Upper lobe of left lung (tissue), 6 donors: ENCODE measurements at regions not wholly inside any gene's neighbourhood (a gene's known extent, or its start where the extent isn't known, plus 50 kb on each side); places are given as distances from the start of the nearest gene placed in this dataset.

ENCODE experiments used
- ATAC-seq, 2 donors: fragments of 200-7000 bp; cut with Tn5 transposase; one replicate each; pipeline ENCODE4 v1.9.1; 2022; ENCODE audit warnings: mild to moderate bottlenecking in 2 of 2, moderate library complexity in 2 of 2; ENCODE audit not compliant: low FRiP score in 2 of 2
- DNase-seq, 2 donors: peaks; one replicate each; pipeline ENCODE4 v3.0.0-alpha.2; 2019 to 2020
- H3K27ac ChIP-seq, 4 donors: fragments of 200-600 bp; sonication (generic); one replicate each; pipeline ENCODE4 v1.5.1; 2016 to 2019
- H3K27me3 ChIP-seq, 4 donors: fragments of 200-600 bp; sonication (generic); one replicate each; pipeline ENCODE4 v1.5.1; 2017 to 2019
- H3K36me3 ChIP-seq, 4 donors: fragments of 200-600 bp; sonication (generic); one replicate each; pipeline ENCODE4 v1.5.1; 2016 to 2019
- H3K4me1 ChIP-seq, 4 donors: fragments of 200-600 bp; sonication (generic); one replicate each; pipeline ENCODE4 v1.5.1; 2018 to 2019
- H3K4me3 ChIP-seq, 4 donors: fragments of 200-600 bp; sonication (generic); one replicate each; pipeline ENCODE4 v1.5.1; 2017 to 2019; ENCODE audit warnings: mild to moderate bottlenecking in 2 of 4, moderate library complexity in 1 of 4
- H3K9me3 ChIP-seq, 4 donors: fragments of 200-600 bp; sonication (generic); one replicate each; pipeline ENCODE4 v1.5.1; 2018 to 2019
- EP300 ChIP-seq, 4 donors: sonication (generic); formaldehyde crosslinking; IDR thresholded peaks; one replicate each; pipeline ENCODE4 v1.5.1; 2017; ENCODE audit warnings: antibody characterized with exemption in 4 of 4, control low read depth in 2 of 4
- POLR2A ChIP-seq, 4 donors: fragments of 450-650 bp; IDR thresholded peaks; one replicate each; pipeline ENCODE4 v1.5.1; 2016 to 2017; ENCODE audit warnings: antibody characterized with exemption in 4 of 4, mild to moderate bottlenecking in 2 of 4
- POLR2AphosphoS5 ChIP-seq, 2 donors: sonication (generic); formaldehyde crosslinking; IDR thresholded peaks; one replicate each; pipeline ENCODE4 v1.5.1; 2017; ENCODE audit warnings: antibody characterized with exemption in 2 of 2
- WGBS, 2 donors: methylation state at CpG; one replicate each; pipeline ENCODE4 v1.1.5; 2017 to 2018; 5-methylcytosine and 5-hydroxymethylcytosine counted together
- TF ChIP-seq, protein P1 (sequence below), 6 experiments: fragments of 450-650 bp in 4 of 6; fragments of 200-600 bp in 2 of 6; sonication (generic) in 2 of 6; IDR thresholded peaks; one replicate each; pipeline ENCODE4 v1.5.1; 2016 to 2019; ENCODE audit warnings: antibody characterized with exemption in 6 of 6
- donor health status: DM: no; HTN: no; CAD: no; lungs with moderate emphysema.
- donor health status: DM: no; HTN: yes; CAD: no; lungs with severe emphysema.

DNA sequence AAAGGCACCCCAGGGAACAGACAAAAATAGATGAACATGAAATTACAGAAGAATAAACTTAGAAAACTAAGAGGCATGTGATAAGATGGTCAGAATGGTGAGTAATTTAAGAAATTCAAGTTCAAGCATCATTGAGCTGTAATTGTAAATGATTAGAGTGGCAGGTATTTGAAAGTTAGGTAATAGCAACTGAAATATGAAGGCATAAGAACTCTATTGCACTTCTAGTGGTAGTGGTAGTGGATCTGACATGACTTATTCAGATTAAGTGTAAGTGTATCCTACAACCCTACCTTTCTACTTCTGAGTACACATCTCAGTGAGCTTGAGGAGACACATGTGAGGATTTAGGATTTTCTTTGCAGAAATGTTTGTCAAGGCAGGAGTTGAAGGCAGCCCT is 192.9 kb upstream of the RIOK2 start:
- Histone ChIP-seq H3K36me3 (no peaks in the 10 kb centered on the region), H3K9me3 (no peaks in the 10 kb centered on the region), H3K27me3 (no peaks in the 10 kb centered on the region), H3K4me3 (no peak overlapping the region), H3K27ac (no peak overlapping the region), H3K4me1 (no peaks in the 10 kb centered on the region)
- ATAC-seq (no peak), DNase-seq (no peak)
- TF ChIP-seq POLR2A (IDR thresholded peaks at IDR 0.05) (no peak), POLR2AphosphoS5 (IDR thresholded peaks at IDR 0.05) (no peak), EP300 (IDR thresholded peaks at IDR 0.05) (no peak)
- TF ChIP-seq, protein P1, sequence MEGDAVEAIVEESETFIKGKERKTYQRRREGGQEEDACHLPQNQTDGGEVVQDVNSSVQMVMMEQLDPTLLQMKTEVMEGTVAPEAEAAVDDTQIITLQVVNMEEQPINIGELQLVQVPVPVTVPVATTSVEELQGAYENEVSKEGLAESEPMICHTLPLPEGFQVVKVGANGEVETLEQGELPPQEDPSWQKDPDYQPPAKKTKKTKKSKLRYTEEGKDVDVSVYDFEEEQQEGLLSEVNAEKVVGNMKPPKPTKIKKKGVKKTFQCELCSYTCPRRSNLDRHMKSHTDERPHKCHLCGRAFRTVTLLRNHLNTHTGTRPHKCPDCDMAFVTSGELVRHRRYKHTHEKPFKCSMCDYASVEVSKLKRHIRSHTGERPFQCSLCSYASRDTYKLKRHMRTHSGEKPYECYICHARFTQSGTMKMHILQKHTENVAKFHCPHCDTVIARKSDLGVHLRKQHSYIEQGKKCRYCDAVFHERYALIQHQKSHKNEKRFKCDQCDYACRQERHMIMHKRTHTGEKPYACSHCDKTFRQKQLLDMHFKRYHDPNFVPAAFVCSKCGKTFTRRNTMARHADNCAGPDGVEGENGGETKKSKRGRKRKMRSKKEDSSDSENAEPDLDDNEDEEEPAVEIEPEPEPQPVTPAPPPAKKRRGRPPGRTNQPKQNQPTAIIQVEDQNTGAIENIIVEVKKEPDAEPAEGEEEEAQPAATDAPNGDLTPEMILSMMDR (IDR thresholded peaks at IDR 0.05) = no peak

DNA sequence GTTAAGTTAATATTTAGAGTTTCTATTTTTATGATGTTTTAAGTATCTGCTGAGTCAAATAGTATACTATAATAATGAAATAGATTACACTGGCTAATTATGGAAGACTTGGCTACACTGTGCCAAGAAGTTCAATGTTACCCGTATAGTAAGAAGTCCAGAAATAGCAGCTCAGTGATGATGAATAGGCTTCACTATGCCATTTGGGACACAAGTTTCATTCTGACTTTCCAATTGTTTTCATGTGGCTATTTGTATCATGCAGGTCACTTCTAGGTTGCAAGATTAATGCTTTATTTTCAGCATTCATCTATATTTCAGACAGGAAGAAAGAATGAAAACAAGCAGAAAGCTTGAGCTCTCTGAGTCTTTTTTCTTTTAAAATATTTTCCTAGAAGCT is 194.5 kb upstream of the RIOK2 start:
- DNase-seq = no peak
- no peak overlapping the region for H3K27ac ChIP-seq
- no peaks in the 10 kb centered on the region for H3K27me3 ChIP-seq
- TF ChIP-seq POLR2AphosphoS5 (IDR thresholded peaks at IDR 0.05) (no peak), POLR2A (IDR thresholded peaks at IDR 0.05) (no peak), EP300 (IDR thresholded peaks at IDR 0.05) (no peak)
- TF ChIP-seq, protein P1 (IDR thresholded peaks at IDR 0.05) = no peak
- H3K4me3 ChIP-seq = no peak overlapping the region
- ATAC-seq = no peak
- 77 to 83% methylated on average over 1 of the region's 1 CpG for WGBS, 2 donors
- no peaks in the 10 kb centered on the region for H3K4me1 ChIP-seq
- H3K9me3 ChIP-seq = no peaks in the 10 kb centered on the region
- H3K36me3 ChIP-seq = no peaks in the 10 kb centered on the region

DNA sequence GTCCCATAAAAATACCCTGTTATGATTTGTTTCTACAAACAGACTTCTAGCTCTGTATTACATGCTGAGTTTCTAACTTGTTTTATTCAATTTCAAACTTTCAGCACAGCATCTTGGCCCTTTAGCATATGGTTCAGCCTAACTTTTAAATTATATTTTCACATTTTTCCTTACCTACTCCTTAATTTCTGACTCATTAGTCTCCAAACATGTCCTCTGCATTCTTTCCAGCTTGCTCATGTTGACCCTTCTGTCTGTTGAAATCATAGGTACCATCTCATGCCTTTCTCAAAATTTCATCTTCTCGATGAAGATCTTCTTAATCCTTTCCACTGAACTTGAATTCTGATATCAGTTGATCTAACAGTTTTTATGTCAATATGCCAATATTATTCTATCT is 200.9 kb upstream of the RIOK2 start:
- TF ChIP-seq POLR2A (IDR thresholded peaks at IDR 0.05) = no peak
- no peak for TF ChIP-seq POLR2AphosphoS5 (IDR thresholded peaks at IDR 0.05)
- TF ChIP-seq, protein P1 (IDR thresholded peaks at IDR 0.05) = no peak
- no peak for TF ChIP-seq EP300 (IDR thresholded peaks at IDR 0.05)
- Histone ChIP-seq H3K4me1 (no peaks in the 10 kb centered on the region), H3K4me3 (no peak overlapping the region), H3K27me3 (no peaks in the 10 kb centered on the region), H3K36me3 (no peaks in the 10 kb centered on the region), H3K9me3 (no peaks in the 10 kb centered on the region), H3K27ac (no peak overlapping the region)
- WGBS, 2 donors = 89 to 95% methylated on average over 1 of the region's 1 CpG
- DNase-seq = no peak
- no peak for ATAC-seq

DNA sequence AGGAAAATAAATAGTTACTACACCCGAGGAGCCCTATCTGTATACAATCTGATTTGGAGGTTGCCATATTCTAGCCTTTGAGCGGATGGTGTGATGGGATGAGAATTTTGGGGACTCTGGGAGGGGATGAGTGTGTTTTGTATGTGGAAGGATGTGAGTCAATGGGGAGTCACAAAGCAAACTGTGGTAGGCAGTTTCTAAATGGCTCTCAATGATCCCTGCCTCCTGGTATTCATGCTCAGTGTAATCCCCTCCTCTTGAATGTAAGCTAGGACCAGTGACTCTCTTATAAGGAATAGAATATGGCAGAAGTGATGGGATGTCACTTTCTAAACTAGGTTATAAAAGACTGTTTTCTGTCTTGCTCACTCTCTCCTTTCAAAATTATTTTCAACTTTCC is 205.7 kb upstream of the RIOK2 start:
- DNase-seq = no peak
- H3K4me3 ChIP-seq = no peak overlapping the region
- no peak overlapping the region for H3K27ac ChIP-seq
- 92 to 94% methylated on average over 2 of the region's 2 CpGs for WGBS, 2 donors
- TF ChIP-seq EP300 (IDR thresholded peaks at IDR 0.05) (no peak), POLR2AphosphoS5 (IDR thresholded peaks at IDR 0.05) (no peak), POLR2A (IDR thresholded peaks at IDR 0.05) (no peak)
- TF ChIP-seq, protein P1 (IDR thresholded peaks at IDR 0.05) = no peak
- no peaks in the 10 kb centered on the region for H3K4me1 ChIP-seq
- no peaks in the 10 kb centered on the region for H3K27me3 ChIP-seq
- no peaks in the 10 kb centered on the region for H3K9me3 ChIP-seq
- no peaks in the 10 kb centered on the region for H3K36me3 ChIP-seq
- ATAC-seq = no peak

DNA sequence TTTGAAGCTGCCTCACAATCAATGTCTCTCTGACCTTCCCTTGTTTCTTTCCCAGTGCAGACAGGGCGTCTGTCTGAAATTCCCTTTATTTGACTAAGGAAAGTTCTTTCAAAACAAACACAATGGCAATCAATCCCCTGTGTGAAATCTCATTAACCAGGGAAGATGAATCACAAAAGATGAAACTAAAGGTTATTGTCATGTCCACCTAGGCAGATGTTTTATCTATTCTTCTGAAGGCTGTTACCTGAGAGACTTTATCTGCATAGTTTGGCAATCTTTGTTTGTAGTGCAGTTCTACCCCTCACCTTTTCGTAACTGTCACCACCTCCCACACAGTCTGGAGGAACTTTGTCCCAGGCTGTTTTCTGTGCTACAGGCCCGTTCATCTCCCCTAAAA is 217.5 kb upstream of the RIOK2 start:
- H3K4me3 ChIP-seq = no peak overlapping the region
- no peaks in the 10 kb centered on the region for H3K9me3 ChIP-seq
- H3K27ac ChIP-seq = no peak overlapping the region
- 60 to 70% methylated on average over 3 of the region's 3 CpGs for WGBS, 2 donors
- H3K27me3 ChIP-seq = no peaks in the 10 kb centered on the region
- H3K4me1 ChIP-seq = no peaks in the 10 kb centered on the region
- no peak for TF ChIP-seq POLR2A (IDR thresholded peaks at IDR 0.05)
- H3K36me3 ChIP-seq = no peaks in the 10 kb centered on the region
- ATAC-seq (no peak), DNase-seq (no peak)
